GM23248 (cell line): ENCODE measurements at regions not wholly inside any gene's neighbourhood (a gene's known extent, or its start where the extent isn't known, plus 50 kb on each side); places are given as distances from the start of the nearest gene placed in this dataset.
"Not testable (repeated sequence)": the region's sequence is repeated elsewhere in the genome, so short reads cannot be mapped to it uniquely, and the experiment has no call there.

Experiments used
- EZH2 ChIP-seq: fragments of 200-600 bp; sonication (generic); IDR thresholded peaks from 2 replicates; pipeline ENCODE4 v1.6.1; 2018; ENCODE audit warnings: antibody characterized with exemption, mild to moderate bottlenecking; ENCODE audit not compliant: insufficient read depth, poor library complexity, severe bottlenecking
- EZH2phosphoT487 ChIP-seq: fragments of 200-600 bp; sonication (generic); IDR thresholded peaks from 2 replicates; pipeline ENCODE4 v1.6.1; 2018; ENCODE audit warnings: antibody characterized with exemption, moderate library complexity, mild to moderate bottlenecking, low read depth; ENCODE audit not compliant: insufficient read depth

GRCh38 chr18:75712124-75712867 lies 284.8 kb upstream of the SMIM21 start:
- not testable (repeated sequence) for TF ChIP-seq EZH2, EZH2phosphoT487
